ENCODE measurements at regions not wholly inside any gene's neighbourhood (a gene's known extent, or its start where the extent isn't known, plus 50 kb on each side); places are given as distances from the start of the nearest gene placed in this dataset.

GRCh38 chr12:24591079-24591626 is 357.7 kb downstream of the BCAT1 start:
- WGBS, 2 experiments (ENCODE audit: extremely low coverage in 2 of 2, insufficient read length in 1 of 2): 69% methylated on average over 2 of the region's 4 CpGs; no CpG with 5 or more reads in 1 of the 2 experiments
- Histone ChIP-seq H4K8ac (ENCODE audit: low read depth in 2 of 2, low read length in 2 of 2) (no peak overlapping the region), H4K91ac (ENCODE audit: insufficient read depth, low read depth, low read length) (no peak overlapping the region), H2BK20ac (ENCODE audit: low read depth, low read length) (no peak overlapping the region), H4K20me1 (ENCODE audit: insufficient read depth, low read length) (no peaks in the 10 kb centered on the region), H2AK9ac (replicated peaks; ENCODE audit: low read depth, low read length, poor library complexity) (no peak overlapping the region), H2AFZ (replicated peaks; ENCODE audit: low read length, poor library complexity) (no peak overlapping the region), H3K18ac (ENCODE audit: low read depth, low read length) (no peak overlapping the region), H3K56ac (ENCODE audit: extremely low read depth, insufficient read depth, low read length) (no peak overlapping the region), H3K4me1 (ENCODE audit: control insufficient read depth, insufficient read depth, low read length) (no peaks in the 10 kb centered on the region), H3K14ac (replicated peaks; ENCODE audit: low read depth, low read length) (no peak overlapping the region), H3K9me3 (ENCODE audit: control insufficient read depth, insufficient read depth, low read length) (no peaks in the 10 kb centered on the region), H3K27me3 (ENCODE audit: control insufficient read depth, insufficient read depth, low read length) (no peaks in the 10 kb centered on the region), H2BK5ac (ENCODE audit: low read depth, low read length, poor library complexity, severe bottlenecking) (no peak overlapping the region), H3K4ac (ENCODE audit: low read depth, low read length) (no peak overlapping the region), H3K79me1 (ENCODE audit: low read depth in 1 of 2, low read length in 2 of 2) (no peaks in the 10 kb centered on the region), H2BK120ac (ENCODE audit: low read depth, low read length) (no peak overlapping the region), H2AK5ac (ENCODE audit: low read depth, low read length) (no peak overlapping the region), H2BK15ac (ENCODE audit: low read depth, low read length) (no peak overlapping the region), H3K4me2 (ENCODE audit: low read depth, low read length) (no peak overlapping the region), H4K5ac (ENCODE audit: low read depth, low read length) (no peak overlapping the region), H3K9ac (ENCODE audit: low read depth, low read length) (no peak overlapping the region), H3K9me1 (ENCODE audit: insufficient read depth, low read length) (no peaks in the 10 kb centered on the region), H3K27ac (ENCODE audit: insufficient read depth, low read length) (no peak overlapping the region), H3K23ac (ENCODE audit: low read depth, low read length) (no peak overlapping the region), H3K36me3 (ENCODE audit: control insufficient read depth, insufficient read depth, low read length) (no peaks in the 10 kb centered on the region), H3K4me3 (ENCODE audit: insufficient read depth, low read depth, low read length) (no peak overlapping the region)
- CTCF ChIA-PET: no interaction called here
- no peak for TF ChIP-seq CEBPB (IDR thresholded peaks at IDR 0.05; ENCODE audit: low read depth, low read length)
- no peak for TF ChIP-seq ELK1 (IDR thresholded peaks at IDR 0.05; ENCODE audit: borderline replicate concordance, low read depth, low read length)
- TF ChIP-seq MAZ (IDR thresholded peaks at IDR 0.05; ENCODE audit: borderline replicate concordance, low read depth, low read length): no peak
- no peak for TF ChIP-seq RAD21 (IDR thresholded peaks at IDR 0.05; ENCODE audit: low read length)
- no peak for TF ChIP-seq FOS (IDR thresholded peaks at IDR 0.05; ENCODE audit: low read depth, low read length)
- no peak for TF ChIP-seq BHLHE40 (IDR thresholded peaks at IDR 0.05; ENCODE audit: low read depth, low read length)
- no peak for TF ChIP-seq CHD1 (IDR thresholded peaks at IDR 0.05; ENCODE audit: low read depth, low read length)
- no peak for TF ChIP-seq POLR2A (IDR thresholded peaks at IDR 0.05; ENCODE audit: low read depth, low read length)
- no peak for TF ChIP-seq USF2 (IDR thresholded peaks at IDR 0.05; ENCODE audit: low read depth, low read length)
- no peak for TF ChIP-seq MAFK (IDR thresholded peaks at IDR 0.05; ENCODE audit: low read depth, low read length)
- TF ChIP-seq RFX5 (IDR thresholded peaks at IDR 0.05; ENCODE audit: low read depth, low read length): no peak
- TF ChIP-seq RCOR1 (IDR thresholded peaks at IDR 0.05; ENCODE audit: insufficient replicate concordance, low read length): no peak
- no peak for TF ChIP-seq SMC3 (IDR thresholded peaks at IDR 0.05; ENCODE audit: low read depth, low read length)
- no peak for TF ChIP-seq CTCF (conservative IDR thresholded peaks at IDR 0.05; ENCODE audit: low read depth, low read length)
- intact Hi-C loops (cut with micrococcal nuclease) (loop anchor here (10.0 kb wide), 1 partner anchor 1386 kb away; no protein-coding TSS in a partner anchor), dilution Hi-C loops (cut with HindIII; ENCODE audit: low sequenced_read_pairs, unreplicated experiment) (no loop called here), in situ Hi-C loops (cut with MboI; ENCODE audit: low sequenced_read_pairs) (no loop called here)
- POLR2A ChIA-PET (ENCODE audit: unreplicated experiment): no interaction called here
- ATAC-seq (ENCODE audit: low read depth): no peak
- no TSS peak for BruUV-seq (replicated peaks)
- no peak for DNase-seq

Data from IMR-90 (cell line).